Activated CD8-positive, alpha-beta memory T cell treated with anti-CD3 and anti-CD28 coated beads, Interleukin-2, amount 50 U/mL, for 48 hours (primary cell): ENCODE measurements at regions not wholly inside any gene's neighbourhood (a gene's known extent, or its start where the extent isn't known, plus 50 kb on each side); places are given as distances from the start of the nearest gene placed in this dataset.

Experiments used
- DNase-seq: peaks from one replicate; pipeline ENCODE4 v3.0.0-alpha.2; 2020

GRCh38 chr18:41338341-41338740 is 616.7 kb upstream of the PIK3C3 start:
- DNase-seq = no peak

GRCh38 chr18:41331661-41332060 is 623.4 kb upstream of the PIK3C3 start:
- no peak for DNase-seq

GRCh38 chr18:41326311-41326710 is 628.7 kb upstream of the PIK3C3 start:
- no peak for DNase-seq

GRCh38 chr18:41324934-41325333 is 630.1 kb upstream of the PIK3C3 start:
- DNase-seq = no peak

GRCh38 chr18:41324020-41324791 is 630.8 kb upstream of the PIK3C3 start:
- DNase-seq = no peak

GRCh38 chr18:41323044-41323443 is 632.0 kb upstream of the PIK3C3 start:
- DNase-seq = no peak

- DNase-seq = no peak
Measured at GRCh38 chr18:41320100-41320499, 634.9 kb upstream of the PIK3C3 start.

GRCh38 chr18:41315134-41315533 is 639.9 kb upstream of the PIK3C3 start:
- DNase-seq = no peak

- no peak for DNase-seq
Measured at GRCh38 chr18:41311571-41312547, 643.2 kb upstream of the PIK3C3 start.

GRCh38 chr18:41297740-41298139 is 657.3 kb upstream of the PIK3C3 start:
- DNase-seq = no peak

GRCh38 chr18:41269294-41269693 is 685.7 kb upstream of the PIK3C3 start:
- no peak for DNase-seq

GRCh38 chr18:41268271-41268670 is 686.8 kb upstream of the PIK3C3 start:
- no peak for DNase-seq

GRCh38 chr18:41266616-41267015 is 688.4 kb upstream of the PIK3C3 start:
- DNase-seq = no peak

- no peak for DNase-seq
Measured at GRCh38 chr18:41266204-41266603, 688.8 kb upstream of the PIK3C3 start.

GRCh38 chr18:41265047-41265446 is 690.0 kb upstream of the PIK3C3 start:
- no peak for DNase-seq

- no peak for DNase-seq
Measured at GRCh38 chr18:41263956-41264355, 691.1 kb upstream of the PIK3C3 start.

- DNase-seq = no peak
Measured at GRCh38 chr18:41262688-41263087, 692.3 kb upstream of the PIK3C3 start.

GRCh38 chr18:41244591-41245037 is 710.4 kb upstream of the PIK3C3 start:
- no peak for DNase-seq

- no peak for DNase-seq
Measured at GRCh38 chr18:41237317-41237716, 717.7 kb upstream of the PIK3C3 start.

GRCh38 chr18:41231681-41232080 is 723.4 kb upstream of the PIK3C3 start:
- no peak for DNase-seq

- DNase-seq = no peak
Measured at GRCh38 chr18:41227993-41228392, 727.0 kb upstream of the PIK3C3 start.

GRCh38 chr18:41226911-41227310 is 728.1 kb upstream of the PIK3C3 start:
- no peak for DNase-seq

GRCh38 chr18:41226186-41226585 is 728.8 kb upstream of the PIK3C3 start:
- DNase-seq = no peak
